GM18519 (cell line): ENCODE measurements at regions not wholly inside any gene's neighbourhood (a gene's known extent, or its start where the extent isn't known, plus 50 kb on each side); places are given as distances from the start of the nearest gene placed in this dataset.
"Not testable (repeated sequence)": the region's sequence is repeated elsewhere in the genome, so short reads cannot be mapped to it uniquely, and the experiment has no call there.

Experiments
- ATAC-seq: cut with Tn5 transposase; IDR thresholded peaks from one replicate; pipeline ENCODE4 v1.9.1; 2021; ENCODE audit warnings: mild to moderate bottlenecking, moderate library complexity; ENCODE audit not compliant: unreplicated experiment, low FRiP score

GRCh38 chr18:10161315-10161714, 247.5 kb downstream of the VAPA start:
- no peak for ATAC-seq

- ATAC-seq: no peak
Measured at GRCh38 chr18:10162340-10162739, 248.5 kb downstream of the VAPA start.

GRCh38 chr18:10164271-10165071, 250.7 kb downstream of the VAPA start:
- ATAC-seq: no peak

- ATAC-seq: no peak
Measured at GRCh38 chr18:10166164-10166807, 252.5 kb downstream of the VAPA start.

GRCh38 chr18:10167759-10168158, 253.9 kb downstream of the VAPA start:
- ATAC-seq: no peak

- no peak for ATAC-seq
Measured at GRCh38 chr18:10168477-10168876, 254.7 kb downstream of the VAPA start.

- no peak for ATAC-seq
Measured at GRCh38 chr18:10169064-10169562, 255.3 kb downstream of the VAPA start.

- ATAC-seq: no peak
Measured at GRCh38 chr18:10169814-10170213, 256.0 kb downstream of the VAPA start.

- ATAC-seq: no peak
Measured at GRCh38 chr18:10170375-10170774, 256.6 kb downstream of the VAPA start.

- not testable (repeated sequence) for ATAC-seq
Measured at GRCh38 chr18:10175333-10175732, 261.5 kb downstream of the VAPA start.

GRCh38 chr18:10179326-10179725, 265.5 kb downstream of the VAPA start:
- ATAC-seq: not testable (repeated sequence)

GRCh38 chr18:10182009-10182624, 268.3 kb downstream of the VAPA start:
- no peak for ATAC-seq

GRCh38 chr18:10184776-10185175, 269.7 kb upstream of the APCDD1 start:
- no peak for ATAC-seq

- ATAC-seq: no peak
Measured at GRCh38 chr18:10188971-10189810, 265.2 kb upstream of the APCDD1 start.

- no peak for ATAC-seq
Measured at GRCh38 chr18:10190564-10190963, 263.9 kb upstream of the APCDD1 start.

- ATAC-seq: no peak
Measured at GRCh38 chr18:10193444-10193843, 261.0 kb upstream of the APCDD1 start.

GRCh38 chr18:10194592-10194991, 259.8 kb upstream of the APCDD1 start:
- no peak for ATAC-seq

GRCh38 chr18:10195529-10195928, 258.9 kb upstream of the APCDD1 start:
- no peak for ATAC-seq

GRCh38 chr18:10197097-10197496, 257.3 kb upstream of the APCDD1 start:
- ATAC-seq: no peak

GRCh38 chr18:10201226-10201625, 253.2 kb upstream of the APCDD1 start:
- ATAC-seq: no peak

GRCh38 chr18:10201659-10202058, 252.8 kb upstream of the APCDD1 start:
- no peak for ATAC-seq
